H9 (cell line): ENCODE measurements at regions not wholly inside any gene's neighbourhood (a gene's known extent, or its start where the extent isn't known, plus 50 kb on each side); places are given as distances from the start of the nearest gene placed in this dataset.

ENCODE experiments used
- DNase-seq: peaks from one replicate; pipeline ENCODE4 v3.0.0-alpha.2; 2017
- H2AFZ ChIP-seq: one replicate; pipeline ENCODE4 v1.6.1; 2013; ENCODE audit warnings: mild to moderate bottlenecking, low read length, control low read depth, moderate library complexity
- H2AK5ac ChIP-seq: 2 replicates; pipeline ENCODE4 v1.6.1; 2013; ENCODE audit warnings: low read length, control low read depth, mixed read lengths; ENCODE audit not compliant: insufficient read length
- H2BK120ac ChIP-seq: one replicate; pipeline ENCODE4 v1.6.1; 2013; ENCODE audit warnings: low read depth, mild to moderate bottlenecking, low read length, control low read depth, inconsistent platforms; ENCODE audit not compliant: poor library complexity, severe bottlenecking
- H2BK12ac ChIP-seq: 2 replicates; pipeline ENCODE4 v1.6.1; 2013; ENCODE audit warnings: low read length, control low read depth, mixed read lengths, low read depth; ENCODE audit not compliant: insufficient read length
- H2BK15ac ChIP-seq: 2 replicates; pipeline ENCODE4 v1.6.1; 2013; ENCODE audit warnings: low read depth, low read length, control low read depth
- H2BK20ac ChIP-seq: one replicate; pipeline ENCODE4 v1.6.1; 2013; ENCODE audit warnings: low read depth, mild to moderate bottlenecking, low read length, control low read depth, inconsistent platforms; ENCODE audit not compliant: poor library complexity, severe bottlenecking
- H2BK5ac ChIP-seq: 2 replicates; pipeline ENCODE4 v1.6.1; 2013; ENCODE audit warnings: low read length, control low read depth, mixed read lengths; ENCODE audit not compliant: insufficient read length
- H3K14ac ChIP-seq: 2 replicates; pipeline ENCODE4 v1.6.1; 2013; ENCODE audit warnings: low read length, control low read depth; ENCODE audit not compliant: insufficient read depth
- H3K18ac ChIP-seq: 2 replicates; pipeline ENCODE4 v1.6.1; 2013; ENCODE audit warnings: low read depth, mild to moderate bottlenecking, mixed read lengths, low read length, control low read depth; ENCODE audit not compliant: insufficient read length
- H3K23ac ChIP-seq: 2 replicates; pipeline ENCODE4 v1.6.1; 2013; ENCODE audit warnings: low read length, control low read depth, mixed read lengths, low read depth; ENCODE audit not compliant: insufficient read length
- H3K23me2 ChIP-seq: 2 replicates; pipeline ENCODE4 v1.6.1; 2013; ENCODE audit warnings: low read depth, mild to moderate bottlenecking, mixed read lengths, low read length, control low read depth; ENCODE audit not compliant: insufficient read length, poor library complexity, severe bottlenecking
- H3K27ac ChIP-seq: 2 replicates; pipeline ENCODE4 v1.5.1; 2013; ENCODE audit warnings: low read length, control low read depth, mixed read lengths, low read depth; ENCODE audit not compliant: insufficient read length
- H3K27me3 ChIP-seq: 2 replicates; pipeline ENCODE4 v1.6.1; 2013; ENCODE audit warnings: low read length, control low read depth, inconsistent platforms; ENCODE audit not compliant: insufficient read depth
- H3K4ac ChIP-seq: 2 replicates; pipeline ENCODE4 v1.6.1; 2013; ENCODE audit warnings: low read depth, mild to moderate bottlenecking, control low read depth, inconsistent platforms, low read length, moderate library complexity
- H3K4me1 ChIP-seq: 2 replicates; pipeline ENCODE4 v1.6.1; 2013; ENCODE audit warnings: low read length, control low read depth, inconsistent platforms; ENCODE audit not compliant: insufficient read depth
- H3K4me2 ChIP-seq: 2 replicates; pipeline ENCODE4 v1.6.1; 2013; ENCODE audit warnings: low read length, control low read depth, mixed read lengths; ENCODE audit not compliant: insufficient read length, insufficient read depth
- H3K56ac ChIP-seq: 2 replicates; pipeline ENCODE4 v1.6.1; 2013; ENCODE audit warnings: low read depth, mild to moderate bottlenecking, mixed read lengths, low read length, control low read depth; ENCODE audit not compliant: insufficient read length
- H3K79me1 ChIP-seq: 2 replicates; pipeline ENCODE4 v1.6.1; 2013; ENCODE audit warnings: low read depth, mild to moderate bottlenecking, moderate library complexity, low read length, control low read depth, inconsistent platforms; ENCODE audit not compliant: insufficient read depth, poor library complexity, severe bottlenecking
- H3K79me2 ChIP-seq: 2 replicates; pipeline ENCODE4 v1.6.1; 2013; ENCODE audit warnings: low read length, control low read depth, inconsistent platforms; ENCODE audit not compliant: insufficient read depth
- H3K9ac ChIP-seq: 2 replicates; pipeline ENCODE4 v1.6.1; 2013; ENCODE audit warnings: low read length, control low read depth, mixed read lengths; ENCODE audit not compliant: insufficient read length; ENCODE audit errors: extremely low read depth
- H3K9me3 ChIP-seq: one replicate; pipeline ENCODE4 v1.6.1; 2013; ENCODE audit warnings: low read depth, low read length, inconsistent platforms; ENCODE audit not compliant: control insufficient read depth
- H3T11ph ChIP-seq: one replicate; pipeline ENCODE4 v1.6.1; 2013; ENCODE audit warnings: mild to moderate bottlenecking, low read length, control low read depth, inconsistent platforms
- H4K20me1 ChIP-seq: one replicate; pipeline ENCODE4 v1.6.1; 2013; ENCODE audit not compliant: control insufficient read depth, insufficient read length, insufficient read depth
- H4K5ac ChIP-seq: 2 replicates; pipeline ENCODE4 v1.6.1; 2013; ENCODE audit warnings: low read depth, mild to moderate bottlenecking, mixed read lengths, low read length, control low read depth; ENCODE audit not compliant: insufficient read length
- H4K8ac ChIP-seq: replicated peaks from 2 replicates; pipeline ENCODE4 v1.6.1; 2013; ENCODE audit warnings: low read length, control low read depth, mixed read lengths, low read depth; ENCODE audit not compliant: insufficient read length
- H4K91ac ChIP-seq: 2 replicates; pipeline ENCODE4 v1.6.1; 2013; ENCODE audit warnings: low read depth, mild to moderate bottlenecking, moderate library complexity, mixed read lengths, low read length, control low read depth; ENCODE audit not compliant: insufficient read length
- H3K27ac Mint-ChIP-seq, 3 experiments: 2 replicates in 2 of 3; 3 replicates in 1 of 3; pipeline ENCODE4 v1.8.0; 2020 to 2021; ENCODE audit warnings: mixed read lengths in 3 of 3, mild to moderate bottlenecking in 1 of 3, moderate library complexity in 1 of 3
- H3K27me3 Mint-ChIP-seq: 2 replicates; pipeline ENCODE4 v1.8.0; 2021; ENCODE audit warnings: low read depth, mild to moderate bottlenecking, moderate library complexity, mixed read lengths
- H3K36me3 Mint-ChIP-seq, 3 experiments: 2 replicates in 2 of 3; 3 replicates in 1 of 3; pipeline ENCODE4 v1.8.0; 2020 to 2021; ENCODE audit warnings: low read depth in 3 of 3, mixed read lengths in 3 of 3; ENCODE audit not compliant: insufficient read depth in 1 of 3
- H3K4me1 Mint-ChIP-seq, 2 experiments: 2 replicates each; pipeline ENCODE4 v1.8.0; 2020; ENCODE audit warnings: mixed read lengths in 2 of 2
- H3K4me3 Mint-ChIP-seq, 2 experiments: 2 replicates in 1 of 2; 3 replicates in 1 of 2; pipeline ENCODE4 v1.8.0; 2020 to 2021; ENCODE audit warnings: mild to moderate bottlenecking in 2 of 2, mixed read lengths in 2 of 2, moderate library complexity in 1 of 2
- H3K9me3 Mint-ChIP-seq, 2 experiments: 2 replicates in 1 of 2; 3 replicates in 1 of 2; pipeline ENCODE4 v1.8.0; 2020; ENCODE audit warnings: mild to moderate bottlenecking in 2 of 2, mixed read lengths in 2 of 2, moderate library complexity in 1 of 2
- WGBS: extraction: QIAGEN DNeasy Blood & Tissue Kit; methylation state at CpG from one replicate; pipeline ENCODE4 v1.1.7; 2013; ENCODE audit warnings: missing lambda C conversion rate, low lambda C conversion rate, mixed read lengths; ENCODE audit not compliant: insufficient read length; ENCODE audit errors: extremely low coverage; 5-methylcytosine and 5-hydroxymethylcytosine counted together
- TF ChIP-seq, protein P1 (sequence below): fragments of 200-600 bp; sonication (generic); conservative IDR thresholded peaks from 3 replicates; pipeline ENCODE4 v1.8.0; 2021; ENCODE audit warnings: antibody characterized with exemption, mild to moderate bottlenecking

DNA sequence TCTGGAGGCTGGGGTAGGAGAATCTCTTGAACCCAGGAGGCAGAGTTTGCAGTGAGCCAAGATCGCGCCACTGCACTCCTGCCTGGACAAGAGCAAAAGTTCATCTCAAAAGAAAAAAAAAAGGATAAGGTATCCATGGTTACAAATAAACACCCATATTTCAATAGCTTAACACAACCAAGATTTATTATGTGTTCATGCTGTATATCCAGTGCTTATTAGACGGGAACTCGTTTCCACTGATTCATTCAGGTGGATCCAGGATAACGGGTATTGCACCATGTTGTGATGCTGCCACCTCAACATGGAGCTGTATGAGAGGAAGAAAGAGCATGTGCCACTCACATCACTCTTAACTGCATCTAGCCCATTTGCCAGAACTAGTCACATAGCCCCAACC is 69.1 kb upstream of the HIVEP1 start:
- H4K5ac ChIP-seq = no peak overlapping the region
- no peak overlapping the region for H3T11ph ChIP-seq
- H3K14ac ChIP-seq = no peak overlapping the region

More for the DNA sequence above, 69.1 kb upstream of the HIVEP1 start:
- no peaks in the 10 kb centered on the region for H3K79me2 ChIP-seq
- TF ChIP-seq, protein P1, sequence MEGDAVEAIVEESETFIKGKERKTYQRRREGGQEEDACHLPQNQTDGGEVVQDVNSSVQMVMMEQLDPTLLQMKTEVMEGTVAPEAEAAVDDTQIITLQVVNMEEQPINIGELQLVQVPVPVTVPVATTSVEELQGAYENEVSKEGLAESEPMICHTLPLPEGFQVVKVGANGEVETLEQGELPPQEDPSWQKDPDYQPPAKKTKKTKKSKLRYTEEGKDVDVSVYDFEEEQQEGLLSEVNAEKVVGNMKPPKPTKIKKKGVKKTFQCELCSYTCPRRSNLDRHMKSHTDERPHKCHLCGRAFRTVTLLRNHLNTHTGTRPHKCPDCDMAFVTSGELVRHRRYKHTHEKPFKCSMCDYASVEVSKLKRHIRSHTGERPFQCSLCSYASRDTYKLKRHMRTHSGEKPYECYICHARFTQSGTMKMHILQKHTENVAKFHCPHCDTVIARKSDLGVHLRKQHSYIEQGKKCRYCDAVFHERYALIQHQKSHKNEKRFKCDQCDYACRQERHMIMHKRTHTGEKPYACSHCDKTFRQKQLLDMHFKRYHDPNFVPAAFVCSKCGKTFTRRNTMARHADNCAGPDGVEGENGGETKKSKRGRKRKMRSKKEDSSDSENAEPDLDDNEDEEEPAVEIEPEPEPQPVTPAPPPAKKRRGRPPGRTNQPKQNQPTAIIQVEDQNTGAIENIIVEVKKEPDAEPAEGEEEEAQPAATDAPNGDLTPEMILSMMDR = no peak
- Mint-ChIP-seq H3K36me3 (no peaks in the 10 kb centered on the region), H3K4me1 (peaks cover 5 to 7% of the 10 kb centered on the region in 2 experiments), H3K27me3 (no peaks in the 10 kb centered on the region), H3K4me3 (no peak overlapping the region), H3K27ac (no peak overlapping the region), H3K9me3 (no peaks in the 10 kb centered on the region)
- H3K56ac ChIP-seq = no peak overlapping the region
- no peak overlapping the region for H3K27ac ChIP-seq
- H3K9ac ChIP-seq = no peak overlapping the region
- H3K27me3 ChIP-seq = no peaks in the 10 kb centered on the region
- H3K79me1 ChIP-seq = no peaks in the 10 kb centered on the region
- no peak overlapping the region for H2BK120ac ChIP-seq
- H3K23me2 ChIP-seq = no peaks in the 10 kb centered on the region
- no peak overlapping the region for H3K18ac ChIP-seq
- no peak for DNase-seq
- H3K4me1 ChIP-seq = peaks cover 4% of the 10 kb centered on the region; the same call in 1 of the 2 replicates
- H2BK20ac ChIP-seq = no peak overlapping the region
- H3K23ac ChIP-seq = no peak overlapping the region
- no peak overlapping the region for H2BK15ac ChIP-seq
- no peak overlapping the region for H2AK5ac ChIP-seq
- no peak overlapping the region for H3K4ac ChIP-seq
- H3K4me2 ChIP-seq = no peak overlapping the region
- H2BK5ac ChIP-seq = no peak overlapping the region
- H3K9me3 ChIP-seq = no peaks in the 10 kb centered on the region
- H2BK12ac ChIP-seq = no peak overlapping the region
- no CpG with 5 or more reads among the region's 5 CpGs for WGBS
- H2AFZ ChIP-seq = no peak overlapping the region
- no peak overlapping the region for H4K91ac ChIP-seq
- H4K8ac ChIP-seq = no peak overlapping the region
- H4K20me1 ChIP-seq = no peaks in the 10 kb centered on the region
